Kidney epithelial cell (primary cell): ENCODE measurements at regions not wholly inside any gene's neighbourhood (a gene's known extent, or its start where the extent isn't known, plus 50 kb on each side); places are given as distances from the start of the nearest gene placed in this dataset.

Experiments
- DNase-seq: peaks from one replicate; pipeline ENCODE4 v3.0.0-alpha.2; 2010; ENCODE audit warnings: low read depth
- H3K27me3 ChIP-seq: 2 replicates; pipeline ENCODE4 v1.6.0; 2011; ENCODE audit warnings: low read length; ENCODE audit not compliant: control insufficient read depth, insufficient read depth
- H3K36me3 ChIP-seq: 2 replicates; pipeline ENCODE4 v1.5.1; 2011; ENCODE audit warnings: low read length; ENCODE audit not compliant: control insufficient read depth, insufficient read depth
- H3K4me3 ChIP-seq: 2 replicates; pipeline ENCODE4 v1.5.1; 2011; ENCODE audit warnings: low read depth, mild to moderate bottlenecking, control low read depth, low read length
- TF ChIP-seq, protein P1 (sequence below): IDR thresholded peaks from 2 replicates; pipeline ENCODE4 v1.5.1; 2011; ENCODE audit warnings: mild to moderate bottlenecking, moderate library complexity, low read length, control low read depth, inconsistent platforms; ENCODE audit not compliant: insufficient read depth, poor library complexity, severe bottlenecking

DNA sequence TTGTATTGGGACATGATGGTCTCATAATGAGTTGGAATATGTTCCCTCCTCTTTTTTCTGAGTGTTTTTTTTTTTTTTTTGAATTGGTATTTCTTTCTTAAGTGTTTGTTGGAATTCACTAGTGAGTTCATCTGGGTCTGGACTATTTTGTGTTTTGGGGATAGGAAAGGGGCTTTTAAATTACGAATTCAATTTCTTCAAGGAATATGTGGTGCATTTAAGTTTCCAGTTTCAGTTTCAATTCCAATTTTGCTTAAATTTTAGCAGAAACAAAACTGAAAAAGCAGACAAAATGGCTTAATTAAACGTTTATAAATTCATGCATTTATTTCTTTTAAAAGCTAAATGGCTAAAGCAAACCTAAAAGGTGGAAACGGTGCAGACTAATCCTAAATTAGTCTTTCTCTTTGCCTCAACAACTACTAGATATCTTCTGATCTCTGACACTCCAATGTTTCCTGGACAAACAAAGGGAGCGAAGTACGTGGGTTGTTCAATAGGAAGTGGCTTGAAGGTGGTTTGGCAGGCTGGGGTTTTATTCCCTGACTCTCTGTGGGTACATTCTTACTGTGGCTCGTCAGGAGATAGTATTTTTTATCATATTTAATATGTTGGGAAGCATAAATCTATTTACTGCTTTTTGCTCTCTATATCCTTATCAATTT, 50.0 kb upstream of the CORO2B start:
- TF ChIP-seq, protein P1, sequence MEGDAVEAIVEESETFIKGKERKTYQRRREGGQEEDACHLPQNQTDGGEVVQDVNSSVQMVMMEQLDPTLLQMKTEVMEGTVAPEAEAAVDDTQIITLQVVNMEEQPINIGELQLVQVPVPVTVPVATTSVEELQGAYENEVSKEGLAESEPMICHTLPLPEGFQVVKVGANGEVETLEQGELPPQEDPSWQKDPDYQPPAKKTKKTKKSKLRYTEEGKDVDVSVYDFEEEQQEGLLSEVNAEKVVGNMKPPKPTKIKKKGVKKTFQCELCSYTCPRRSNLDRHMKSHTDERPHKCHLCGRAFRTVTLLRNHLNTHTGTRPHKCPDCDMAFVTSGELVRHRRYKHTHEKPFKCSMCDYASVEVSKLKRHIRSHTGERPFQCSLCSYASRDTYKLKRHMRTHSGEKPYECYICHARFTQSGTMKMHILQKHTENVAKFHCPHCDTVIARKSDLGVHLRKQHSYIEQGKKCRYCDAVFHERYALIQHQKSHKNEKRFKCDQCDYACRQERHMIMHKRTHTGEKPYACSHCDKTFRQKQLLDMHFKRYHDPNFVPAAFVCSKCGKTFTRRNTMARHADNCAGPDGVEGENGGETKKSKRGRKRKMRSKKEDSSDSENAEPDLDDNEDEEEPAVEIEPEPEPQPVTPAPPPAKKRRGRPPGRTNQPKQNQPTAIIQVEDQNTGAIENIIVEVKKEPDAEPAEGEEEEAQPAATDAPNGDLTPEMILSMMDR: no peak
- no peak overlapping the region for H3K4me3 ChIP-seq
- H3K36me3 ChIP-seq: no peaks in the 10 kb centered on the region
- no peaks in the 10 kb centered on the region for H3K27me3 ChIP-seq
- no peak for DNase-seq
